Liver (tissue), 8 donors: ENCODE measurements at regions not wholly inside any gene's neighbourhood (a gene's known extent, or its start where the extent isn't known, plus 50 kb on each side); places are given as distances from the start of the nearest gene placed in this dataset.

ENCODE experiments used
- DNase-seq: peaks from one replicate; pipeline ENCODE4 v3.0.0-alpha.2; 2017; ENCODE audit warnings: low spot score
- H3K27ac ChIP-seq, 2 donors: one replicate each; pipeline ENCODE4 v1.7.0; 2013; ENCODE audit warnings: inconsistent platforms in 2 of 2, low read length in 2 of 2, control low read depth in 1 of 2, low read depth in 1 of 2, mild to moderate bottlenecking in 1 of 2
- H3K27me3 ChIP-seq, 4 donors: one replicate each; pipeline versions ENCODE4 v1.6.1 to v1.7.0; 2013; ENCODE audit warnings: low read length in 3 of 4, inconsistent platforms in 1 of 4, mild to moderate bottlenecking in 1 of 4, moderate library complexity in 1 of 4; ENCODE audit not compliant: control insufficient read depth in 4 of 4, insufficient read depth in 4 of 4
- H3K36me3 ChIP-seq, 4 donors: one replicate each; pipeline versions ENCODE4 v1.6.1 to v1.7.0; 2013; ENCODE audit warnings: low read length in 3 of 4, mild to moderate bottlenecking in 3 of 4, low read depth in 1 of 4, moderate library complexity in 1 of 4; ENCODE audit not compliant: control insufficient read depth in 4 of 4, insufficient read depth in 3 of 4
- H3K4me1 ChIP-seq, 4 donors: one replicate each; pipeline versions ENCODE4 v1.6.1 to v1.7.0; 2013; ENCODE audit warnings: low read length in 3 of 4, mild to moderate bottlenecking in 3 of 4, moderate library complexity in 1 of 4; ENCODE audit not compliant: control insufficient read depth in 4 of 4, insufficient read depth in 4 of 4
- H3K4me3 ChIP-seq, 3 donors: one replicate each; pipeline versions ENCODE4 v1.6.1 to v1.7.0; 2013; ENCODE audit warnings: low read length in 3 of 3, control low read depth in 1 of 3, low read depth in 1 of 3, mild to moderate bottlenecking in 1 of 3
- H3K9ac ChIP-seq, 2 donors: one replicate each; pipeline ENCODE4 v1.7.0; 2013; ENCODE audit warnings: low read length in 2 of 2, mild to moderate bottlenecking in 2 of 2, moderate library complexity in 2 of 2, control low read depth in 1 of 2, low read depth in 1 of 2
- H3K9me3 ChIP-seq, 4 donors: one replicate each; pipeline versions ENCODE4 v1.6.1 to v1.7.0; 2013; ENCODE audit warnings: low read length in 3 of 4; ENCODE audit not compliant: control insufficient read depth in 4 of 4
- EGR1 ChIP-seq, 2 donors: IDR thresholded peaks; 2 replicates each; pipeline ENCODE4 v1.6.1; 2016 to 2018; ENCODE audit warnings: antibody characterized with exemption in 2 of 2, low read depth in 2 of 2
- FOXA1 ChIP-seq: IDR thresholded peaks from 2 replicates; pipeline ENCODE4 v1.6.1; 2016; ENCODE audit warnings: antibody characterized with exemption
- FOXA2 ChIP-seq: IDR thresholded peaks from 2 replicates; pipeline ENCODE4 v1.6.1; 2016; ENCODE audit warnings: antibody characterized with exemption
- GABPA ChIP-seq, 2 donors: IDR thresholded peaks in 1 of 2; conservative IDR thresholded peaks in 1 of 2; 2 replicates each; pipeline ENCODE4 v1.6.1; 2016; ENCODE audit warnings: antibody characterized with exemption in 2 of 2, mild to moderate bottlenecking in 1 of 2, moderate library complexity in 1 of 2
- HNF4G ChIP-seq: IDR thresholded peaks from 2 replicates; pipeline ENCODE4 v1.6.1; 2016; ENCODE audit warnings: antibody characterized with exemption
- JUND ChIP-seq, 2 donors: IDR thresholded peaks; 2 replicates each; pipeline ENCODE4 v1.6.1; 2016; ENCODE audit warnings: antibody characterized with exemption in 2 of 2
- MAX ChIP-seq: IDR thresholded peaks from 2 replicates; pipeline ENCODE4 v1.6.1; 2016; ENCODE audit warnings: antibody characterized with exemption
- NR2F2 ChIP-seq: IDR thresholded peaks from 2 replicates; pipeline ENCODE4 v1.6.1; 2016; ENCODE audit warnings: antibody characterized with exemption
- RAD21 ChIP-seq, 2 donors: IDR thresholded peaks; 2 replicates each; pipeline ENCODE4 v1.6.1; 2016; ENCODE audit warnings: antibody characterized with exemption in 2 of 2, mild to moderate bottlenecking in 2 of 2
- REST ChIP-seq: IDR thresholded peaks from 2 replicates; pipeline ENCODE4 v1.6.1; 2016; ENCODE audit warnings: antibody characterized with exemption, mild to moderate bottlenecking
- SP1 ChIP-seq: IDR thresholded peaks from 2 replicates; pipeline ENCODE4 v1.6.1; 2018; ENCODE audit warnings: antibody characterized with exemption, mild to moderate bottlenecking
- YY1 ChIP-seq: IDR thresholded peaks from 2 replicates; pipeline ENCODE4 v1.6.1; 2016; ENCODE audit warnings: antibody characterized with exemption, mild to moderate bottlenecking
- WGBS: extraction: QIAGEN DNeasy Blood & Tissue Kit; methylation state at CpG from one replicate; pipeline ENCODE4 v1.1.7; 2013; 5-methylcytosine and 5-hydroxymethylcytosine counted together
- TF ChIP-seq, protein P1 (sequence below): IDR thresholded peaks from 2 replicates; pipeline ENCODE4 v1.6.1; 2016; ENCODE audit warnings: antibody characterized with exemption
- TF ChIP-seq, protein P2 (sequence below): IDR thresholded peaks from 2 replicates; pipeline ENCODE4 v1.6.1; 2016; ENCODE audit warnings: antibody characterized with exemption
- TF ChIP-seq, protein P3 (sequence below): fragments of 150-350 bp; IDR thresholded peaks from 2 replicates; pipeline ENCODE4 v1.5.1; 2017; ENCODE audit warnings: improper control_type of control experiment, low read depth, low read length; ENCODE audit not compliant: missing input control
- donor health status: healthy.
- donor health status: healthy.
- donor health status: healthy.
- donor health status: healthy.
- donor health status: healthy.

GRCh38 chr2:193867454-193867853, 1672.7 kb upstream of the TMEFF2 start (continued):
- TF ChIP-seq, protein P1, sequence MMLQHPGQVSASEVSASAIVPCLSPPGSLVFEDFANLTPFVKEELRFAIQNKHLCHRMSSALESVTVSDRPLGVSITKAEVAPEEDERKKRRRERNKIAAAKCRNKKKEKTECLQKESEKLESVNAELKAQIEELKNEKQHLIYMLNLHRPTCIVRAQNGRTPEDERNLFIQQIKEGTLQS: no peak
- no peak for TF ChIP-seq MAX
- TF ChIP-seq SP1: no peak
- no peak for TF ChIP-seq HNF4G
- TF ChIP-seq FOXA1: no peak
- TF ChIP-seq GABPA (IDR thresholded peaks at IDR 0.05 in 1 of 2, conservative IDR thresholded peaks at IDR 0.05 in 1 of 2): no peak
- no peak for TF ChIP-seq RAD21 (IDR thresholded peaks at IDR 0.05)

DNA sequence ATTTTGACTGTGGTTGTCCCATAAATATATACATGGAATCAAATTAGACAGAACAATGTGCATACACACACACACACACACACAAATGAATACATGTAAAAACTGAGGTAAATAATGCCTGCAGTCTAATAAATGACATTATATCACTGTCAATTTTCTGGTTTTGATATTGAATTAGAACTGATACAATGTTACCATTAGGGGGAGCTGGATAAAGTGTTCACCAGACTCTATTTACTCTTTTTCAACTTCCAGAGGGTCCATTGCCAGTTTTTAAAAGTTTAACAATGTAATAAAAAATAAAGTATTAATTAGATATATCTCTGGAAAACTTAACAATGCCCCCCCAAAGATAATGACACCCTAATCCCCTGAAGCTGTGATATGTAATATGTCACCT, 1666.8 kb upstream of the TMEFF2 start:
- no peak for DNase-seq
- no peaks in the 10 kb centered on the region for H3K36me3 ChIP-seq
- H3K9me3 ChIP-seq: no peaks in the 10 kb centered on the region
- H3K27me3 ChIP-seq: no peaks in the 10 kb centered on the region
- H3K4me1 ChIP-seq: no peaks in the 10 kb centered on the region
- TF ChIP-seq FOXA2 (no peak), REST (no peak), FOXA1 (no peak)
- H3K9ac ChIP-seq: no peak overlapping the region
- no peak overlapping the region for H3K4me3 ChIP-seq
- H3K27ac ChIP-seq: no peak overlapping the region

- Histone ChIP-seq H3K4me3 (no peak overlapping the region), H3K9me3 (no peaks in the 10 kb centered on the region), H3K9ac (no peak overlapping the region), H3K27ac (no peak overlapping the region), H3K4me1 (no peaks in the 10 kb centered on the region), H3K36me3 (no peaks in the 10 kb centered on the region), H3K27me3 (no peaks in the 10 kb centered on the region)
- no peak for DNase-seq
- TF ChIP-seq JUND (IDR thresholded peaks at IDR 0.05) (no peak), FOXA1 (no peak), EGR1 (IDR thresholded peaks at IDR 0.05; ENCODE audit: low read depth in 2 of 2) (no peak), FOXA2 (no peak), YY1 (no peak), GABPA (IDR thresholded peaks at IDR 0.05 in 1 of 2, conservative IDR thresholded peaks at IDR 0.05 in 1 of 2) (no peak), SP1 (no peak), NR2F2 (no peak)
- TF ChIP-seq, protein P2, sequence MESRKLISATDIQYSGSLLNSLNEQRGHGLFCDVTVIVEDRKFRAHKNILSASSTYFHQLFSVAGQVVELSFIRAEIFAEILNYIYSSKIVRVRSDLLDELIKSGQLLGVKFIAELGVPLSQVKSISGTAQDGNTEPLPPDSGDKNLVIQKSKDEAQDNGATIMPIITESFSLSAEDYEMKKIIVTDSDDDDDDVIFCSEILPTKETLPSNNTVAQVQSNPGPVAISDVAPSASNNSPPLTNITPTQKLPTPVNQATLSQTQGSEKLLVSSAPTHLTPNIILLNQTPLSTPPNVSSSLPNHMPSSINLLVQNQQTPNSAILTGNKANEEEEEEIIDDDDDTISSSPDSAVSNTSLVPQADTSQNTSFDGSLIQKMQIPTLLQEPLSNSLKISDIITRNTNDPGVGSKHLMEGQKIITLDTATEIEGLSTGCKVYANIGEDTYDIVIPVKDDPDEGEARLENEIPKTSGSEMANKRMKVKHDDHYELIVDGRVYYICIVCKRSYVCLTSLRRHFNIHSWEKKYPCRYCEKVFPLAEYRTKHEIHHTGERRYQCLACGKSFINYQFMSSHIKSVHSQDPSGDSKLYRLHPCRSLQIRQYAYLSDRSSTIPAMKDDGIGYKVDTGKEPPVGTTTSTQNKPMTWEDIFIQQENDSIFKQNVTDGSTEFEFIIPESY: no peak
- TF ChIP-seq, protein P3, sequence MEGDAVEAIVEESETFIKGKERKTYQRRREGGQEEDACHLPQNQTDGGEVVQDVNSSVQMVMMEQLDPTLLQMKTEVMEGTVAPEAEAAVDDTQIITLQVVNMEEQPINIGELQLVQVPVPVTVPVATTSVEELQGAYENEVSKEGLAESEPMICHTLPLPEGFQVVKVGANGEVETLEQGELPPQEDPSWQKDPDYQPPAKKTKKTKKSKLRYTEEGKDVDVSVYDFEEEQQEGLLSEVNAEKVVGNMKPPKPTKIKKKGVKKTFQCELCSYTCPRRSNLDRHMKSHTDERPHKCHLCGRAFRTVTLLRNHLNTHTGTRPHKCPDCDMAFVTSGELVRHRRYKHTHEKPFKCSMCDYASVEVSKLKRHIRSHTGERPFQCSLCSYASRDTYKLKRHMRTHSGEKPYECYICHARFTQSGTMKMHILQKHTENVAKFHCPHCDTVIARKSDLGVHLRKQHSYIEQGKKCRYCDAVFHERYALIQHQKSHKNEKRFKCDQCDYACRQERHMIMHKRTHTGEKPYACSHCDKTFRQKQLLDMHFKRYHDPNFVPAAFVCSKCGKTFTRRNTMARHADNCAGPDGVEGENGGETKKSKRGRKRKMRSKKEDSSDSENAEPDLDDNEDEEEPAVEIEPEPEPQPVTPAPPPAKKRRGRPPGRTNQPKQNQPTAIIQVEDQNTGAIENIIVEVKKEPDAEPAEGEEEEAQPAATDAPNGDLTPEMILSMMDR: no peak
- WGBS: 65% methylated on average over 6 of the region's 6 CpGs
Observed at GRCh38 chr2:193847991-193848390, 1653.3 kb upstream of the TMEFF2 start.
